Fibroblast of lung (primary cell): ENCODE measurements at regions not wholly inside any gene's neighbourhood (a gene's known extent, or its start where the extent isn't known, plus 50 kb on each side); places are given as distances from the start of the nearest gene placed in this dataset.

Experiments
- DNase-seq, 2 donors: peaks; one replicate each; pipeline versions ENCODE4 v3.0.0 to v3.0.0-alpha.2; 2010; ENCODE audit warnings: low read depth in 2 of 2
- H2AFZ ChIP-seq: 2 replicates; pipeline ENCODE4 v1.5.1; 2012; ENCODE audit warnings: low read length, control low read depth, inconsistent platforms
- H3K27ac ChIP-seq: 2 replicates; pipeline ENCODE4 v1.5.1; 2011; ENCODE audit warnings: low read length, control low read depth; ENCODE audit not compliant: insufficient read depth
- H3K27me3 ChIP-seq: 2 replicates; pipeline ENCODE4 v1.5.1; 2011; ENCODE audit warnings: mild to moderate bottlenecking, low read length; ENCODE audit not compliant: control insufficient read depth, insufficient read depth
- H3K36me3 ChIP-seq: 2 replicates; pipeline ENCODE4 v1.5.1; 2011; ENCODE audit warnings: low read length; ENCODE audit not compliant: control insufficient read depth, insufficient read depth
- H3K4me1 ChIP-seq: 2 replicates; pipeline ENCODE4 v1.5.1; 2011; ENCODE audit warnings: low read length; ENCODE audit not compliant: control insufficient read depth, insufficient read depth; ENCODE audit errors: extremely low read depth
- H3K4me2 ChIP-seq: 2 replicates; pipeline ENCODE4 v1.5.1; 2011; ENCODE audit warnings: low read length, control low read depth; ENCODE audit not compliant: insufficient read depth; ENCODE audit errors: extremely low read depth
- H3K4me3 ChIP-seq, 4 experiments: fragments of 200-600 bp in 1 of 4; sonication (generic) in 1 of 4; replicated peaks in 1 of 4; 2 replicates each; pipeline ENCODE4 v1.5.1; 2011 to 2016; ENCODE audit warnings: low read length in 4 of 4, low read depth in 3 of 4, mild to moderate bottlenecking in 3 of 4, control low read depth in 2 of 4, inconsistent platforms in 1 of 4, mixed read lengths in 1 of 4; ENCODE audit not compliant: insufficient read depth in 1 of 4; ENCODE audit errors: control extremely low read depth in 1 of 4
- H3K79me2 ChIP-seq: 2 replicates; pipeline ENCODE4 v1.5.1; 2012; ENCODE audit warnings: mild to moderate bottlenecking, low read length, inconsistent platforms; ENCODE audit not compliant: control insufficient read depth, insufficient read depth
- H3K9ac ChIP-seq: 2 replicates; pipeline ENCODE4 v1.5.1; 2011; ENCODE audit warnings: mild to moderate bottlenecking, low read length, control low read depth; ENCODE audit not compliant: insufficient read depth
- H3K9me3 ChIP-seq: 2 replicates; pipeline ENCODE4 v1.5.1; 2012; ENCODE audit warnings: low read depth, low read length; ENCODE audit not compliant: control insufficient read depth, insufficient read depth
- H4K20me1 ChIP-seq: 2 replicates; pipeline ENCODE4 v1.5.1; 2011; ENCODE audit warnings: low read length; ENCODE audit not compliant: control insufficient read depth, insufficient read depth; ENCODE audit errors: extremely low read depth
- CTCF ChIP-seq, 2 donors: IDR thresholded peaks in 1 of 2; conservative IDR thresholded peaks in 1 of 2; 1 replicate in 1 of 2; 2 replicates in 1 of 2; pipeline ENCODE4 v1.5.1; 2011 to 2012; ENCODE audit warnings: low read length in 2 of 2, control low read depth in 1 of 2, inconsistent platforms in 1 of 2, low read depth in 1 of 2, mild to moderate bottlenecking in 1 of 2
- EZH2 ChIP-seq: IDR thresholded peaks from 2 replicates; pipeline ENCODE4 v1.5.1; 2012; ENCODE audit warnings: low read length, control low read depth, mild to moderate bottlenecking; ENCODE audit errors: missing control alignments

- Histone ChIP-seq H3K27ac (no peak overlapping the region), H3K9ac (no peak overlapping the region), H4K20me1 (no peaks in the 10 kb centered on the region), H3K79me2 (no peaks in the 10 kb centered on the region), H2AFZ (no peak overlapping the region), H3K36me3 (no peaks in the 10 kb centered on the region), H3K4me1 (no peaks in the 10 kb centered on the region), H3K4me3 (no peak overlapping the region), H3K4me2 (no peak overlapping the region), H3K9me3 (no peaks in the 10 kb centered on the region), H3K27me3 (no peaks in the 10 kb centered on the region)
- TF ChIP-seq EZH2 = no peak
- TF ChIP-seq CTCF (conservative IDR thresholded peaks at IDR 0.05 in 1 of 2, IDR thresholded peaks at IDR 0.05 in 1 of 2; ENCODE audit: low read depth in 1 of 2, low read length in 2 of 2) = no peak
- no peak for DNase-seq
Observed at GRCh38 chr7:111676167-111676566, 113.9 kb upstream of the IMMP2L start.

GRCh38 chr7:111672901-111673300 lies 110.6 kb upstream of the IMMP2L start:
- Histone ChIP-seq H3K4me1 (no peaks in the 10 kb centered on the region), H3K4me3 (no peak overlapping the region), H3K36me3 (no peaks in the 10 kb centered on the region), H3K4me2 (no peak overlapping the region), H3K9ac (no peak overlapping the region), H3K9me3 (no peaks in the 10 kb centered on the region), H3K27me3 (no peaks in the 10 kb centered on the region), H2AFZ (no peak overlapping the region), H4K20me1 (no peaks in the 10 kb centered on the region), H3K27ac (no peak overlapping the region), H3K79me2 (no peaks in the 10 kb centered on the region)
- no peak for DNase-seq
- TF ChIP-seq EZH2 = no peak
- no peak for TF ChIP-seq CTCF (conservative IDR thresholded peaks at IDR 0.05 in 1 of 2, IDR thresholded peaks at IDR 0.05 in 1 of 2; ENCODE audit: low read depth in 1 of 2, low read length in 2 of 2)

GRCh38 chr7:111671927-111672326 lies 109.6 kb upstream of the IMMP2L start:
- H3K27me3 ChIP-seq = no peaks in the 10 kb centered on the region
- no peak overlapping the region for H3K27ac ChIP-seq
- no peak overlapping the region for H3K4me3 ChIP-seq
- no peaks in the 10 kb centered on the region for H3K36me3 ChIP-seq
- no peaks in the 10 kb centered on the region for H3K79me2 ChIP-seq
- TF ChIP-seq EZH2 (no peak), CTCF (conservative IDR thresholded peaks at IDR 0.05 in 1 of 2, IDR thresholded peaks at IDR 0.05 in 1 of 2; ENCODE audit: low read depth in 1 of 2, low read length in 2 of 2) (no peak)
- H3K4me2 ChIP-seq = no peak overlapping the region
- H3K4me1 ChIP-seq = no peaks in the 10 kb centered on the region
- no peak for DNase-seq
- no peak overlapping the region for H3K9ac ChIP-seq
- no peaks in the 10 kb centered on the region for H3K9me3 ChIP-seq
- no peaks in the 10 kb centered on the region for H4K20me1 ChIP-seq
- no peak overlapping the region for H2AFZ ChIP-seq
